HepG2 (cell line): ENCODE measurements at regions not wholly inside any gene's neighbourhood (a gene's known extent, or its start where the extent isn't known, plus 50 kb on each side); places are given as distances from the start of the nearest gene placed in this dataset.

Source experiments
- ATAC-seq: fragments of 200-7000 bp; cut with Tn5 transposase; 3 replicates; pipeline ENCODE4 v1.9.1; 2020; ENCODE audit warnings: mild to moderate bottlenecking, moderate library complexity
- BruUV-seq: library from RNA; stranded (reverse); fragments of 400-500 nt; replicated peaks from 2 replicates; lab custom pipeline; 2021; lab: Mats Ljungman, UMichigan
- CTCF ChIA-PET: fragments of 300-600 bp; formaldehyde crosslinking; extraction: SDS; loops from one replicate; lab custom pipeline; 2021; ENCODE audit warnings: low total read pairs, inconsistent platforms, low intra/inter-chr PET ratio; lab: Yijun Ruan, JAX
- POLR2A ChIA-PET: fragments of 350-600 bp; sonication (Branson Sonifier 250); formaldehyde crosslinking; loops from one replicate; lab custom pipeline; 2020; ENCODE audit warnings: antibody characterized with exemption, inconsistent platforms; lab: Yijun Ruan, JAX
- DNase-seq: peaks from one replicate; pipeline ENCODE4 v3.0.0-alpha.2; 2015; ENCODE audit warnings: low spot score
- FAIRE-seq: peaks from 3 replicates; lab custom pipeline; 2011; peaks lifted over from hg19 to GRCh38; lab: Jason Lieb, UNC
- H2AFZ ChIP-seq: one replicate; pipeline ENCODE4 v1.6.1; 2011; ENCODE audit warnings: low read length, inconsistent platforms
- H3K27ac ChIP-seq: fragments of 300-600 bp; 3 replicates; pipeline ENCODE4 v1.8.0; 2011; ENCODE audit warnings: mixed run types, mild to moderate bottlenecking, mixed read lengths, low read length, inconsistent platforms; ENCODE audit not compliant: insufficient read depth; ENCODE audit errors: extremely low read length
- H3K27me3 ChIP-seq, 2 experiments: fragments of 200-600 bp in 1 of 2; 2 replicates in 1 of 2; 3 replicates in 1 of 2; pipeline versions ENCODE4 v1.6.0 to v1.8.0; 2011; ENCODE audit warnings: low read length in 2 of 2, mild to moderate bottlenecking in 2 of 2, moderate library complexity in 2 of 2, inconsistent platforms in 1 of 2; ENCODE audit not compliant: insufficient read depth in 2 of 2, control insufficient read depth in 1 of 2
- H3K36me3 ChIP-seq, 2 experiments: fragments of 200-600 bp in 1 of 2; replicated peaks in 1 of 2; 2 replicates in 1 of 2; 3 replicates in 1 of 2; pipeline versions ENCODE4 v1.5.1 to v1.8.0; 2011; ENCODE audit warnings: low read length in 2 of 2, inconsistent platforms in 1 of 2; ENCODE audit not compliant: insufficient read depth in 2 of 2, control insufficient read depth in 1 of 2
- H3K4me1 ChIP-seq: 2 replicates; pipeline ENCODE4 v1.5.1; 2012; ENCODE audit warnings: low read length, inconsistent platforms; ENCODE audit not compliant: insufficient read depth
- H3K4me2 ChIP-seq: 2 replicates; pipeline ENCODE4 v1.6.0; 2011; ENCODE audit warnings: low read depth, low read length, inconsistent platforms
- H3K4me3 ChIP-seq, 3 experiments: fragments of 200-600 bp in 1 of 3; sonication (generic), shearing (Covaris generic) in 1 of 3; replicated peaks in 1 of 3; 2 replicates each; pipeline ENCODE4 v1.5.1; 2011 to 2016; ENCODE audit warnings: low read length in 3 of 3, inconsistent platforms in 2 of 3, low read depth in 2 of 3, mild to moderate bottlenecking in 2 of 3, control low read depth in 1 of 3, mixed read lengths in 1 of 3; ENCODE audit not compliant: insufficient read depth in 1 of 3
- H3K79me2 ChIP-seq: one replicate; pipeline ENCODE4 v1.6.1; 2011; ENCODE audit warnings: low read length, inconsistent platforms; ENCODE audit not compliant: insufficient read depth
- H3K9ac ChIP-seq: 2 replicates; pipeline ENCODE4 v1.6.0; 2011; ENCODE audit warnings: mild to moderate bottlenecking, low read depth, low read length, inconsistent platforms; ENCODE audit not compliant: insufficient read depth
- H3K9me3 ChIP-seq: 2 replicates; pipeline ENCODE4 v1.5.1; 2012; ENCODE audit warnings: mild to moderate bottlenecking, low read length
- H4K20me1 ChIP-seq: 2 replicates; pipeline ENCODE4 v1.6.0; 2011; ENCODE audit warnings: inconsistent platforms, mild to moderate bottlenecking, low read length, moderate library complexity; ENCODE audit not compliant: insufficient read depth
- CHCHD3 ChIP-seq: sonication (generic); formaldehyde crosslinking; IDR thresholded peaks from 2 replicates; pipeline ENCODE4 v1.8.0; 2022; ENCODE audit warnings: mild to moderate bottlenecking, missing genetic modification reagents, moderate library complexity
- GATAD2A ChIP-seq: IDR thresholded peaks from 2 replicates; pipeline ENCODE4 v1.6.1; 2016
- RXRA ChIP-seq: sonication (generic); formaldehyde crosslinking; IDR thresholded peaks from 2 replicates; pipeline ENCODE4 v1.5.1; 2020; ENCODE audit warnings: missing genetic modification reagents
- ZNF224 ChIP-seq: sonication (generic); formaldehyde crosslinking; IDR thresholded peaks from 2 replicates; pipeline ENCODE4 v1.5.0; 2020; ENCODE audit warnings: mild to moderate bottlenecking, missing genetic modification reagents
- ZNF333 ChIP-seq: sonication (generic); formaldehyde crosslinking; IDR thresholded peaks from 2 replicates; pipeline ENCODE4 v1.4.0; 2020; ENCODE audit warnings: mild to moderate bottlenecking, missing genetic modification reagents, borderline replicate concordance
- ZNF713 ChIP-seq: sonication (generic); formaldehyde crosslinking; IDR thresholded peaks from 2 replicates; pipeline ENCODE4 v1.4.0; 2020; ENCODE audit warnings: mild to moderate bottlenecking, missing genetic modification reagents
- WGBS: methylation state at CpG from one replicate; pipeline ENCODE4 v1.1.6; 2017; ENCODE audit warnings: low lambda C conversion rate; 5-methylcytosine and 5-hydroxymethylcytosine counted together
- in situ Hi-C: cut with HindIII; loops from 2 replicates; pipeline ENCODE4 v1.10.0; 2017; ENCODE audit warnings: low pct_unique_long_range_greater_than_20kb; ENCODE audit not compliant: extremely low pct_ligation_motif_present
- intact Hi-C: fragments of 100-400 bp; cut with micrococcal nuclease; formaldehyde crosslinking; loops from one replicate; pipeline ENCODE4 v1.10.0; 2022; ENCODE audit not compliant: unreplicated experiment
- TF ChIP-seq, protein P1 (sequence below): sonication (generic); formaldehyde crosslinking; IDR thresholded peaks from 2 replicates; pipeline ENCODE4 v1.5.0; 2020; ENCODE audit warnings: mild to moderate bottlenecking, missing genetic modification reagents
- TF ChIP-seq, protein P2 (sequence below): sonication (generic); formaldehyde crosslinking; IDR thresholded peaks from 2 replicates; pipeline ENCODE4 v1.4.0; 2020; ENCODE audit warnings: low read depth, mild to moderate bottlenecking, missing genetic modification reagents
- TF ChIP-seq, protein P3 (sequence below): IDR thresholded peaks from 2 replicates; pipeline ENCODE4 v1.4.0; 2020; ENCODE audit warnings: mild to moderate bottlenecking, missing genetic modification reagents

DNA sequence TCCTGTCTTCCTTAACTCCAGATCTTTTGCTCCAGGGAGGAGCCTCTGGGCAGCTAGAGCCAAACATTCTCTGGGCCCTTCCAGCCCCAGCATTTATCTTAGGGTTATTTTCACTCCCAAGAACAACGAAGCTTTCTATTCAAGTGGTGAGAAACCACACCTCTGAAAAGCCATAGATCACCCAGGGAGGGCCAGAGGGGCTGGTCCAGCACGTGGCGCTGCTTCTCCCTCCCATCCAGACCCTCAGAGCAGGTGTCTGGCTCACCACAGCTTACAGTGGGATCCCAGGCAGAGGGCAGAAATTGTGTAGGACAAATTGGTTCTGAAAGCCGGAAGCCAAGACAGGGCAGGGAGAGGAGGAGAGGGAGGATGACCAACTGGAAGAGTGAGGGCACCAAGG, 74.0 kb upstream of the PKDCC start:
- no TSS peak for BruUV-seq
- in situ Hi-C loops (no loop called here), intact Hi-C loops (no loop called here)
- H3K9me3 ChIP-seq: no peaks in the 10 kb centered on the region
- H3K4me1 ChIP-seq: 0 out of 2 replicates have a peak, but pooled peaks cover 4% of the 10 kb centered on the region
- H3K27me3 ChIP-seq: peaks cover 0 to 24% of the 10 kb centered on the region in 2 experiments; a peak in 4 of 5 replicates
- ChIA-PET POLR2A (no interaction called here), CTCF (no interaction called here)
- ATAC-seq (no peak), FAIRE-seq (no peak), DNase-seq (no peak)
- H2AFZ ChIP-seq: no peak overlapping the region
- TF ChIP-seq ZNF713 (CRISPR knock-in tag): no peak
- no peak for TF ChIP-seq RXRA (CRISPR knock-in tag)
- H3K27ac ChIP-seq: no peak overlapping the region
- H3K36me3 ChIP-seq: no peaks in the 10 kb centered on the region
- no peaks in the 10 kb centered on the region for H3K79me2 ChIP-seq
- WGBS: 25% methylated on average over 4 of the region's 4 CpGs
- no peaks in the 10 kb centered on the region for H4K20me1 ChIP-seq
- H3K9ac ChIP-seq: no peak overlapping the region
- H3K4me3 ChIP-seq: no peak overlapping the region
- H3K4me2 ChIP-seq: no peak overlapping the region

- no peaks in the 10 kb centered on the region for H4K20me1 ChIP-seq
- ChIA-PET CTCF (no interaction called here), POLR2A (no interaction called here)
- H3K9ac ChIP-seq: no peak overlapping the region
- peaks cover 0 to 9% of the 10 kb centered on the region in 2 experiments; a peak in 2 of 5 replicates for H3K27me3 ChIP-seq
- DNase-seq (no peak), ATAC-seq (no peak), FAIRE-seq (no peak)
- no peak for TF ChIP-seq CHCHD3 (CRISPR knock-in tag)
- TF ChIP-seq ZNF333: no peak
- no peak for TF ChIP-seq GATAD2A (CRISPR knock-in tag)
- TF ChIP-seq, protein P1, sequence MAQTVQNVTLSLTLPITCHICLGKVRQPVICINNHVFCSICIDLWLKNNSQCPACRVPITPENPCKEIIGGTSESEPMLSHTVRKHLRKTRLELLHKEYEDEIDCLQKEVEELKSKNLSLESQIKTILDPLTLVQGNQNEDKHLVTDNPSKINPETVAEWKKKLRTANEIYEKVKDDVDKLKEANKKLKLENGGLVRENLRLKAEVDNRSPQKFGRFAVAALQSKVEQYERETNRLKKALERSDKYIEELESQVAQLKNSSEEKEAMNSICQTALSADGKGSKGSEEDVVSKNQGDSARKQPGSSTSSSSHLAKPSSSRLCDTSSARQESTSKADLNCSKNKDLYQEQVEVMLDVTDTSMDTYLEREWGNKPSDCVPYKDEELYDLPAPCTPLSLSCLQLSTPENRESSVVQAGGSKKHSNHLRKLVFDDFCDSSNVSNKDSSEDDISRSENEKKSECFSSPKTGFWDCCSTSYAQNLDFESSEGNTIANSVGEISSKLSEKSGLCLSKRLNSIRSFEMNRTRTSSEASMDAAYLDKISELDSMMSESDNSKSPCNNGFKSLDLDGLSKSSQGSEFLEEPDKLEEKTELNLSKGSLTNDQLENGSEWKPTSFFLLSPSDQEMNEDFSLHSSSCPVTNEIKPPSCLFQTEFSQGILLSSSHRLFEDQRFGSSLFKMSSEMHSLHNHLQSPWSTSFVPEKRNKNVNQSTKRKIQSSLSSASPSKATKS (CRISPR knock-in tag): no peak
- TF ChIP-seq, protein P2, sequence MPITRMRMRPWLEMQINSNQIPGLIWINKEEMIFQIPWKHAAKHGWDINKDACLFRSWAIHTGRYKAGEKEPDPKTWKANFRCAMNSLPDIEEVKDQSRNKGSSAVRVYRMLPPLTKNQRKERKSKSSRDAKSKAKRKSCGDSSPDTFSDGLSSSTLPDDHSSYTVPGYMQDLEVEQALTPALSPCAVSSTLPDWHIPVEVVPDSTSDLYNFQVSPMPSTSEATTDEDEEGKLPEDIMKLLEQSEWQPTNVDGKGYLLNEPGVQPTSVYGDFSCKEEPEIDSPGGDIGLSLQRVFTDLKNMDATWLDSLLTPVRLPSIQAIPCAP (CRISPR knock-in tag): no peak
- no peak for TF ChIP-seq ZNF224
- TF ChIP-seq, protein P3, sequence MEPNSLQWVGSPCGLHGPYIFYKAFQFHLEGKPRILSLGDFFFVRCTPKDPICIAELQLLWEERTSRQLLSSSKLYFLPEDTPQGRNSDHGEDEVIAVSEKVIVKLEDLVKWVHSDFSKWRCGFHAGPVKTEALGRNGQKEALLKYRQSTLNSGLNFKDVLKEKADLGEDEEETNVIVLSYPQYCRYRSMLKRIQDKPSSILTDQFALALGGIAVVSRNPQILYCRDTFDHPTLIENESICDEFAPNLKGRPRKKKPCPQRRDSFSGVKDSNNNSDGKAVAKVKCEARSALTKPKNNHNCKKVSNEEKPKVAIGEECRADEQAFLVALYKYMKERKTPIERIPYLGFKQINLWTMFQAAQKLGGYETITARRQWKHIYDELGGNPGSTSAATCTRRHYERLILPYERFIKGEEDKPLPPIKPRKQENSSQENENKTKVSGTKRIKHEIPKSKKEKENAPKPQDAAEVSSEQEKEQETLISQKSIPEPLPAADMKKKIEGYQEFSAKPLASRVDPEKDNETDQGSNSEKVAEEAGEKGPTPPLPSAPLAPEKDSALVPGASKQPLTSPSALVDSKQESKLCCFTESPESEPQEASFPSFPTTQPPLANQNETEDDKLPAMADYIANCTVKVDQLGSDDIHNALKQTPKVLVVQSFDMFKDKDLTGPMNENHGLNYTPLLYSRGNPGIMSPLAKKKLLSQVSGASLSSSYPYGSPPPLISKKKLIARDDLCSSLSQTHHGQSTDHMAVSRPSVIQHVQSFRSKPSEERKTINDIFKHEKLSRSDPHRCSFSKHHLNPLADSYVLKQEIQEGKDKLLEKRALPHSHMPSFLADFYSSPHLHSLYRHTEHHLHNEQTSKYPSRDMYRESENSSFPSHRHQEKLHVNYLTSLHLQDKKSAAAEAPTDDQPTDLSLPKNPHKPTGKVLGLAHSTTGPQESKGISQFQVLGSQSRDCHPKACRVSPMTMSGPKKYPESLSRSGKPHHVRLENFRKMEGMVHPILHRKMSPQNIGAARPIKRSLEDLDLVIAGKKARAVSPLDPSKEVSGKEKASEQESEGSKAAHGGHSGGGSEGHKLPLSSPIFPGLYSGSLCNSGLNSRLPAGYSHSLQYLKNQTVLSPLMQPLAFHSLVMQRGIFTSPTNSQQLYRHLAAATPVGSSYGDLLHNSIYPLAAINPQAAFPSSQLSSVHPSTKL: no peak
- H3K79me2 ChIP-seq: no peaks in the 10 kb centered on the region
- 0 out of 2 replicates have a peak, but pooled peaks cover 4% of the 10 kb centered on the region for H3K4me1 ChIP-seq
- H3K9me3 ChIP-seq: no peaks in the 10 kb centered on the region
- in situ Hi-C loops (no loop called here), intact Hi-C loops (no loop called here)
- H3K36me3 ChIP-seq: no peaks in the 10 kb centered on the region
- H3K4me2 ChIP-seq: no peak overlapping the region
- no peak overlapping the region for H3K4me3 ChIP-seq
- 2% methylated on average over 1 of the region's 1 CpG for WGBS
- H3K27ac ChIP-seq: no peak overlapping the region
- BruUV-seq: no TSS peak
- H2AFZ ChIP-seq: no peak overlapping the region
These were observed 66.4 kb upstream of the PKDCC start for GRCh38 chr2:41981417-41981816.
